HG02610 (cell line): ENCODE measurements at regions not wholly inside any gene's neighbourhood (a gene's known extent, or its start where the extent isn't known, plus 50 kb on each side); places are given as distances from the start of the nearest gene placed in this dataset.

Experiments
- ATAC-seq: cut with Tn5 transposase; IDR thresholded peaks from one replicate; pipeline ENCODE4 v1.9.1; 2021; ENCODE audit warnings: mild to moderate bottlenecking, moderate library complexity; ENCODE audit not compliant: unreplicated experiment

- no peak for ATAC-seq
Observed at GRCh38 chr9:27991221-27991620, 417.9 kb upstream of the C9orf72 start.

- no peak for ATAC-seq
Observed at GRCh38 chr9:28001096-28001495, 427.8 kb upstream of the C9orf72 start.

GRCh38 chr9:28004900-28005299 is 431.6 kb upstream of the C9orf72 start:
- no peak for ATAC-seq

GRCh38 chr9:28005779-28006178 is 432.5 kb upstream of the C9orf72 start:
- ATAC-seq = no peak

- no peak for ATAC-seq
Observed at GRCh38 chr9:28007097-28007817, 434.0 kb upstream of the C9orf72 start.

GRCh38 chr9:28014212-28014611 is 440.9 kb upstream of the C9orf72 start:
- ATAC-seq = no peak

GRCh38 chr9:28024676-28025075 is 451.4 kb upstream of the C9orf72 start:
- ATAC-seq = no peak

GRCh38 chr9:28025186-28025585 is 451.9 kb upstream of the C9orf72 start:
- no peak for ATAC-seq

GRCh38 chr9:28031521-28032267 is 458.4 kb upstream of the C9orf72 start:
- ATAC-seq = no peak

- ATAC-seq = no peak
Observed at GRCh38 chr9:28032268-28032590, 458.9 kb upstream of the C9orf72 start.

- no peak for ATAC-seq
Observed at GRCh38 chr9:28034242-28034641, 461.0 kb upstream of the C9orf72 start.

- no peak for ATAC-seq
Observed at GRCh38 chr9:28037968-28038367, 464.7 kb upstream of the C9orf72 start.

- ATAC-seq = no peak
Observed at GRCh38 chr9:28045051-28045450, 471.8 kb upstream of the C9orf72 start.

GRCh38 chr9:28050046-28050445 is 476.8 kb upstream of the C9orf72 start:
- ATAC-seq = no peak

- no peak for ATAC-seq
Observed at GRCh38 chr9:28050941-28051340, 477.7 kb upstream of the C9orf72 start.

- ATAC-seq = no peak
Observed at GRCh38 chr9:28051559-28052503, 478.6 kb upstream of the C9orf72 start.

- ATAC-seq = no peak
Observed at GRCh38 chr9:28053096-28053777, 480.0 kb upstream of the C9orf72 start.

- no peak for ATAC-seq
Observed at GRCh38 chr9:28056006-28056405, 482.7 kb upstream of the C9orf72 start.

GRCh38 chr9:28056466-28056865 is 483.2 kb upstream of the C9orf72 start:
- no peak for ATAC-seq

GRCh38 chr9:28059192-28059591 is 485.9 kb upstream of the C9orf72 start:
- no peak for ATAC-seq

- ATAC-seq = no peak
Observed at GRCh38 chr9:28064241-28064815, 491.0 kb upstream of the C9orf72 start.
